Middle frontal gyrus (tissue), 1 donor: ENCODE measurements at regions not wholly inside any gene's neighbourhood (a gene's known extent, or its start where the extent isn't known, plus 50 kb on each side); places are given as distances from the start of the nearest gene placed in this dataset.
"Not testable (repeated sequence)": the region's sequence is repeated elsewhere in the genome, so short reads cannot be mapped to it uniquely, and the experiment has no call there.

Experiments
- DNase-seq: peaks from one replicate; pipeline ENCODE4 v3.0.0-alpha.2; 2015; ENCODE audit warnings: low spot score; ENCODE audit errors: extremely low spot score

- DNase-seq: no peak
Measured at GRCh38 chr2:209029249-209029648, 394.6 kb upstream of the MAP2 start.

- no peak for DNase-seq
Measured at GRCh38 chr2:209044307-209044706, 379.5 kb upstream of the MAP2 start.

DNA sequence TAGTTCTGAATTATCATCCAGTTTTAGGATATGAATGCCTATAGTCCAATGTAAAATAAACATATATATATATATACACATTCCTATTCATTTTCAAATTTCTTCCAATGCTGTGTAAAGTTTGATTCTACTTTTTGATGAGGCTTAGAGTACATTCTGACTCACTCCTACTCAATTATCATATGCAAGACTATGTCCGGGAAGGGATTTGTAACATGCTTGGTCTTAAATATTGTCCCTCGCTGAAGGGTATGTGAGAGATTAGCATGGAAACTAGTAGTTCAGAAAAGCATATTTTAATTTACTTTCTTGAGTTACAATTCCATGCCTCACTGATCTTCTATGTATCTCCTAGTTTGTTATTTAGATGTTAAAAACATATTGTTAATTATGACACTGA, 377.7 kb upstream of the MAP2 start:
- no peak for DNase-seq

DNA sequence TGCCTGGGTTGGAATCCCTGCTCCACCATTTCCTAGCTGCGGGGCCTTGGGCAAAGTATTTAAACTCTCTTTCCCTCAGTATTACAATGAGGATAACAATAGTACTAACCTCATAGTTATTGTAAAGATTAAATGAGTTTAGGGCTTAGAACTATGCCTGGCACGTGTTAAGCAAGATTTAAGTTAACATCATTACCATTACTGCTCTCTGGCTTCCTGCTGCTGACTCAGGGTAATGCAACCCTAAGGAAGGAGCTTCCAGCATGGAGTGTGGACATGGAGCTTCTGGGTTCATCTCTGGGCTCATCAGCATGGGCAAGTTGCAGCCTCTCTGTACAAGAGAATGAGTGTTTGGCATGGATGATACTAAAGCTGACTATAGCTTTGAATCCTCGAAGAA, 374.2 kb upstream of the MAP2 start:
- no peak for DNase-seq

- DNase-seq: no peak
Measured at GRCh38 chr2:209062210-209062609, 361.6 kb upstream of the MAP2 start.

DNA sequence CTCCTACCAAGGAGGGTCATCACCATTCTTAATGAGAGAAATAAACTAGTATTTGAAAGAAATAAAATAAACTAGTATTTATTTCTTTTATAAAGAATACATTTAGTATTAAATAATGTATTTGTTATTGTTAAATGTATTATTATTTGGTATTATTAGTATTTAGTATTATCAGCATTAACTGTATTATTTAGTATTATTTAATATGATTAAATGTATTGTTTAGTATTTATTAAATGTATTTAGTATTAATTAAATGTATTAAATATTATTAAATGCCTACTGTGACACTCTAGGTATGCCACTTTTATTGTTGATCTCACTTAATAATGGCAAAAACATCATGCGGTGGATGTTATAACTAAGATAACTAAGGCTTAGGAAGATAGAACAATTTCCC, 353.6 kb upstream of the MAP2 start:
- DNase-seq: no peak

DNA sequence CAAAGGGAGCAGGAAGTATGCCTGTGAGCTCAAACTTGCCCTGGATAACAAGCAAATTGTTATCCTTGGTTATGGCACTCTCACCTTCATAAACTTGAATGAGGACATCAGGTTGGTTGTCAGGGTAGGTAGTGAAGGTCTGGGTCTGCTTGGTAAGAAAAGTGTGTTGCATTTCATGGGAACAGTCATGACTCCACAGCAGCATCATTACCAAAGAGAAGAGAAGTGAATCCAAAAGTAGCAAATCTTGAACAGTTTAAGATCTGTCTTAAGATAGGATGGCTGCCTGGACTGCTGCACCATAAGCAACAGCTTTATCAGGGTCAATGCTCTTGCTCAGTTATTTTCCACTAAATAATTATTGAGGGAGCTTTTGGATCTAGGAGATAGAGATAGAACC, 350.7 kb upstream of the MAP2 start:
- no peak for DNase-seq

DNA sequence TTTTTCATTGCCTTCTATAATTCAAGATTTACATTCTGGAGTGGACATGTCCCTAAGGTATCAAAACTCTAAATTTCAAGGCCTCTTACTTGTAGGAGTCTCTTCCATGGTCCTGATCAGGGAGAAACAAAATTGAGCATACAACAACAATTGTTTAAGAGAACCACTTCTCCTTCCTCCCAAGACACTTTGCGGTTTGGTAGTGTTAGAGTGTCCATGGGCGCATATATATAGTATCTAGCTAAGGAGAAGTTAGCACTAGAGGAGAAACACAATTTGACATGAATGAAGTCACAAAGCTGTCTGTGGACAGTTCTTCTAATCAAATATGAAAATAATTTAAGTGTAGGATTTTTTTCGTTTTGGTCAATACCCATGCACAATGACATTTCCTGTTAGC, 349.1 kb upstream of the MAP2 start:
- DNase-seq: no peak

DNA sequence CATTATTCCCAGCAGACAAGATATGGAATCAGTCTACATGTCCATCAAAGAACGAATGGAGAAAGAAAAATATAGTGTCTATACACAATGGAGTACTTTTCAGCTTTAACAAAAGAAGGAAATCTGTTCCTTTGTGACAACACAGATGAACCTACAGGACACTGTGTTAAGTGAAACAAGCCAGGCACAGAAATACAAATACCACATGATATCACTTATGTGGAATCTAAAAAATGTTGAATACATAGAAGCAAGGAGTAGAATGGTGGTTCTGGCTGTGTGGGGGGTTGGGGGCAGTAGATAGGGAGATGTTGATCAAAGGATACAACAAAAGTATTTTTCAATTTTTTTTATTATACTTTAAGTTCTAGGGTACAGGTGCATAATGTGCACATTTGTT, 347.7 kb upstream of the MAP2 start:
- no peak for DNase-seq

DNA sequence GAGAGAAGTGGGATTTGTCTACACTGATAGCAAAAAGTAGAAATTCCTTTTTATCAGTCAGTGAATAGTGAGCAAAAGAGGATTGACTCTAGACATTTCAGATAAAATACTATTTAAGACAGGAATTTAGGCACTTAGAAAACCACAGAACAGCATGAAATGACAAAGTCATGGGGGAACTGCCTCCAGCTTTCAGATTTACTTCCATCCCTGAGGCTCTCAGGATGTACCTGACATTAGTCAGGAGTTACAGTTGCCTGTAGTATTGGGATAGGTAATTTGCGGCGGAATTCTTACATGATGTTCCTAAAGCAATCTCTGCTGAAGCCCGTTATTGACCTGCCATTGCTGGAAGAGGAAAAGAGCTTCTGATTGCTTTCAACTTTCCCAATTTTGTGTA, 337.1 kb upstream of the MAP2 start:
- no peak for DNase-seq

DNA sequence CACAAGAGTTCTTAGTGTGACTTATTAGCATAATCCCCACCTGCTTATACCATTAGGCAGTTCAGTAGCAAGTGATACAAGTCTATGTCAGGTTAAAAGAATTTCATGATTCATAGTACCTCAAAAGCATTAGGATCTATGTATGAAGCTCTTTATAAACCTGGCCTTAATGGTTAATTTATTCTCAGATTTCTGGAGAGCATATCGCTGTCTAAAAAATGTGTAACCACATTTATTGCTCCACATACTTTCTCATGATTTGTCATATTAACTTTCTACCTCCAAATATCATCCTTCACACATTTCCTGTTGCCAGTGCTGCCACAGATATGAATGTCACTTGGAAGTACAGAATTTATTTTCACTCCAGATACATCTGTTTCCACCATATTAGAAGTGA, 332.8 kb upstream of the MAP2 start:
- no peak for DNase-seq

DNA sequence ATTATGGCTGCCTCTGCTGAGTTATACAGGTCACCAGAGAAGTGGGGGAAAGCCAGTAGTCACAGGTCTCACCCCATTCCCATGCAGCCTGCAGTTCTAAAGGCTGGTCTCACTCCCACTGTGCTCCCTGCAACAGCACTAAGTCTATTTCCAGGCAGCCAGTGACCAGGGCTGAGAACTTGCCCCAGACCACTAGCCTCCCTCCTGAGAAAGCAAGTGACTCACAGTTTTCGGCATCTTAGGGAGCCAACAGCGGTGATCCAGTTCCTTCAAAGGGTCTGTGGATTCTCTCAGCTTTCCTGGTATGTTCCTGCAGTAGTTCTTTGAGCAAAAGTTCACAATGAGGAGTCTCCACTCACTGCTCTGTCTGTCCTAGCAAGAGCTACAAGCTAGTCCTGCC, 329.6 kb upstream of the MAP2 start:
- no peak for DNase-seq

GRCh38 chr2:209095432-209095831, 328.4 kb upstream of the MAP2 start:
- no peak for DNase-seq

DNA sequence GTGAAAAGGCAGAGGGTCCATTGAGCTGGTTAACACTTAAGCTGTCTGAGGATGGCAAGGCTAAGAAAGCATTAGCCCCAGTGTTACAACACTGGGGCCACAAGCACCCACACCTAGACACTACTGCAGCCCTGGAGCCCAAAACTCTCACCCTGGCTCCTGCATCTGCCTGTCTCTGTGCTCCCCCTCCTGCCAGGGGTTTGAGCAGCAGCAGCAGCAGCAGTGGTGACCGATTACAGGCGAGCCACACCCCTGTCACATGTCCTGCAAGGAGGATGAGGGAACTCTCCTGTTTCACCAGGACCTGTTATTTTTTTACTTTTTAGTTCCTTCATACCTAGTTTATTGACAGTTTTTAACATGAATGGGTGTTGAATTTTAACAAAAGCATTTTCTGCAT, 326.7 kb upstream of the MAP2 start:
- no peak for DNase-seq

GRCh38 chr2:209102319-209102718, 321.5 kb upstream of the MAP2 start:
- DNase-seq: no peak

DNA sequence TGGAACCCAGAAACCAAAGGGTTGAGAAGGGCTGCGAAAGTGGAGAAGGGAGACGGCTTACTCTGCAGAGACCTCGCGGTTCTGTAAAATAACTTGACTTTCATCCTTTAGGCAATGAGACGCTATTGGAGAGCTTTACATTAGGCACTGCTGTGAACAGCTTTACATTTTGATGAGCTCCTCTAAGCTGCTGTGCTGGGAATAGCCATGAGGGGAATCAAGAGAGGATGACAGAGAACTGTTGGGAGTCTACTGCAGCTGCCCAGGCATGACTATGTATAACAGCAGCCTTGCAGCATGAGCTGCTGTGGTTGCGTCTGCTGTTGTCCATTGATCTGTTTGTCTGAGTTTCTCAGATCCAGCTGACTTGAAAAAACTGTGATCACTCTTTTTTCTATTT, 310.8 kb upstream of the MAP2 start:
- DNase-seq: no peak

GRCh38 chr2:209114588-209115240, 309.1 kb upstream of the MAP2 start:
- no peak for DNase-seq

- DNase-seq: peak; percentile 29
Measured at GRCh38 chr2:209121691-209122090, 302.2 kb upstream of the MAP2 start.

DNA sequence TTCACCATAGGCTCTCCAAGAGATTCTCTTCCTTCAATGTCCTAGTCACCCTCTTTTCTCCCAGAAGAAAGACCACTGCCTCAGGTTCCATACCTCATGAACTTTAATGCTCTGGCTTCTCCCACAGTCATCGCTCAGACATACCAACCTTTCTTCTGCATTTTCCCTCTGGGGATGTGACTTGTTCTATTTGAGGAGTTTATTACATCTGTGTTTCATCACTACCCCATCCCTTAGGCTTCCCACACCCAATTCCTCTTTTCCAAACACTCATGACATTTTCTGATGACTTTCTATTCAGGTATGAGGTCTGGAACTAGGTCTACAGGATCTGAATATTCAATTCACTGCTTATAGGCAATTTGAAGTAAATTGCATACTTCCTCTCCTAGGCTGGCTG, 298.6 kb upstream of the MAP2 start:
- no peak for DNase-seq

DNA sequence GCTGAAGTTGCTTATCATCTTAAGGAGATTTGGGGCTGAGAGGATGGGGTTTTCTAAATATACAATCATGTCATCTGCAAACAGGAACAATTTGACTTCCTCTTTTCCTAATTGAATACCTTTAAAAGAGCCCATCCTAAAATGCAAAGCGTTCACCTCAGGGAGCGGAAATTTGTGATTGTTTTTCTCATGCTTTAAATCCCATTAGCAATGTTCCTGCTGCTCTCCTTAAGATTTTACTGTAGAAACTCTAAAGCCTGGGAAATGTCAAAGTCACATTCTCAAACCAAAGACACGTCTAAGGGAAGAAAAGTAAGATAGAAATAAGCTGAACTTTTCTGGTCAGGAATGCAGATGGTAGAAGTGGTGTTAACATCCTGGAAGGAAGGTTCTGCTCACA, 285.8 kb upstream of the MAP2 start:
- no peak for DNase-seq

GRCh38 chr2:209141142-209141541, 282.7 kb upstream of the MAP2 start:
- no peak for DNase-seq

- DNase-seq: no peak
Measured at GRCh38 chr2:209141818-209142217, 282.0 kb upstream of the MAP2 start.

- not testable (repeated sequence) for DNase-seq
Measured at GRCh38 chr2:209145220-209145691, 278.6 kb upstream of the MAP2 start.
